ENCODE measurements at regions not wholly inside any gene's neighbourhood (a gene's known extent, or its start where the extent isn't known, plus 50 kb on each side); places are given as distances from the start of the nearest gene placed in this dataset.

DNA sequence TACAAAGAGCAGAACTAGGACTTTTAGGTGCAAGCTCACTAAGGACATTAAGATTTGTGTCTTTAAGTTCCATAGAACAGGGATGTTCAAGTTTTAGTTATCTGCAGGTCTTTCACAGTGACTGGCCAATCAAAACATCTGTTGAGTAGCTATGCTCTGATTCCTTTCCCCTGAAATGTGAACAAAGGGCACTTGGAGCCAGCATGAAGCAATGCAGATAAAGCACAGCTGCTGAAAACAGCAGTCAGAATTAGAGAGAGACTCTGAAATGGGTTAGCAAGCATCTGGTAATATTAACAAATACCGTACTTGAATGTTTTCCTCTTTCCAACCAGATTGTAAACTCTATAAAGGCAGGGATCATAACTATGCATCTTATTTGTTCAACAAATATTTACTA is 276.9 kb downstream of the RAB28 start:
- Histone ChIP-seq H3K9me3 (ENCODE audit: control insufficient read depth, insufficient read depth, low read length) (peaks cover 14% of the 10 kb centered on the region; the same call in 1 of the 2 replicates), H2AK9ac (replicated peaks; ENCODE audit: low read depth, low read length, poor library complexity) (no peak overlapping the region), H2BK15ac (ENCODE audit: low read depth, low read length) (no peak overlapping the region), H3K4me3 (ENCODE audit: insufficient read depth, low read depth, low read length) (no peak overlapping the region), H4K20me1 (ENCODE audit: insufficient read depth, low read length) (no peaks in the 10 kb centered on the region), H3K56ac (ENCODE audit: extremely low read depth, insufficient read depth, low read length) (no peak overlapping the region), H2BK120ac (ENCODE audit: low read depth, low read length) (no peak overlapping the region), H4K91ac (ENCODE audit: insufficient read depth, low read depth, low read length) (no peak overlapping the region), H3K14ac (replicated peaks; ENCODE audit: low read depth, low read length) (no peak overlapping the region), H3K27me3 (ENCODE audit: control insufficient read depth, insufficient read depth, low read length) (no peaks in the 10 kb centered on the region), H3K4ac (ENCODE audit: low read depth, low read length) (no peak overlapping the region), H3K79me1 (ENCODE audit: low read depth in 1 of 2, low read length in 2 of 2) (no peaks in the 10 kb centered on the region), H4K8ac (ENCODE audit: low read depth in 2 of 2, low read length in 2 of 2) (no peak overlapping the region), H2AK5ac (ENCODE audit: low read depth, low read length) (no peak overlapping the region), H3K4me2 (ENCODE audit: low read depth, low read length) (no peak overlapping the region), H3K36me3 (ENCODE audit: control insufficient read depth, insufficient read depth, low read length) (no peaks in the 10 kb centered on the region), H2BK20ac (ENCODE audit: low read depth, low read length) (no peak overlapping the region), H3K23ac (ENCODE audit: low read depth, low read length) (no peak overlapping the region), H3K4me1 (ENCODE audit: control insufficient read depth, insufficient read depth, low read length) (no peaks in the 10 kb centered on the region), H2AFZ (replicated peaks; ENCODE audit: low read length, poor library complexity) (no peak overlapping the region), H3K27ac (ENCODE audit: insufficient read depth, low read length) (no peak overlapping the region), H4K5ac (ENCODE audit: low read depth, low read length) (no peak overlapping the region), H3K9ac (ENCODE audit: low read depth, low read length) (no peak overlapping the region), H2BK5ac (ENCODE audit: low read depth, low read length, poor library complexity, severe bottlenecking) (no peak overlapping the region), H3K9me1 (ENCODE audit: insufficient read depth, low read length) (no peaks in the 10 kb centered on the region), H3K18ac (ENCODE audit: low read depth, low read length) (no peak overlapping the region)
- ChIA-PET POLR2A (ENCODE audit: unreplicated experiment) (no interaction called here), CTCF (interaction anchor here (0.7 kb wide), 1 partner anchor 253 kb away, joined by 3 read pairs; no protein-coding TSS in a partner anchor)
- intact Hi-C loops (cut with micrococcal nuclease), result no loop called here
- in situ Hi-C loops (cut with MboI; ENCODE audit: low sequenced_read_pairs), result no loop called here
- ATAC-seq (ENCODE audit: low read depth) (no peak), DNase-seq (no peak)
- BruUV-seq (replicated peaks), result no TSS peak
- dilution Hi-C loops (cut with HindIII; ENCODE audit: low sequenced_read_pairs, unreplicated experiment), result no loop called here
- no CpG with 5 or more reads among the region's 1 CpG for WGBS, 2 experiments (ENCODE audit: extremely low coverage in 2 of 2, insufficient read length in 1 of 2)
- TF ChIP-seq FOS (IDR thresholded peaks at IDR 0.05; ENCODE audit: low read depth, low read length) (no peak), CHD1 (IDR thresholded peaks at IDR 0.05; ENCODE audit: low read depth, low read length) (no peak), SMC3 (IDR thresholded peaks at IDR 0.05; ENCODE audit: low read depth, low read length) (no peak), RCOR1 (IDR thresholded peaks at IDR 0.05; ENCODE audit: insufficient replicate concordance, low read length) (no peak), MXI1 (IDR thresholded peaks at IDR 0.05; ENCODE audit: borderline replicate concordance, low read depth, low read length) (no peak), BHLHE40 (IDR thresholded peaks at IDR 0.05; ENCODE audit: low read depth, low read length) (no peak), RAD21 (IDR thresholded peaks at IDR 0.05; ENCODE audit: low read length) (no peak)
- TF ChIP-seq, protein P1, sequence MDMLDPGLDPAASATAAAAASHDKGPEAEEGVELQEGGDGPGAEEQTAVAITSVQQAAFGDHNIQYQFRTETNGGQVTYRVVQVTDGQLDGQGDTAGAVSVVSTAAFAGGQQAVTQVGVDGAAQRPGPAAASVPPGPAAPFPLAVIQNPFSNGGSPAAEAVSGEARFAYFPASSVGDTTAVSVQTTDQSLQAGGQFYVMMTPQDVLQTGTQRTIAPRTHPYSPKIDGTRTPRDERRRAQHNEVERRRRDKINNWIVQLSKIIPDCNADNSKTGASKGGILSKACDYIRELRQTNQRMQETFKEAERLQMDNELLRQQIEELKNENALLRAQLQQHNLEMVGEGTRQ (IDR thresholded peaks at IDR 0.05; ENCODE audit: low read depth, low read length), result no peak
